HepG2 (cell line): ENCODE measurements at regions not wholly inside any gene's neighbourhood (a gene's known extent, or its start where the extent isn't known, plus 50 kb on each side); places are given as distances from the start of the nearest gene placed in this dataset.

Experiments used
- CEBPG ChIP-seq: IDR thresholded peaks from 2 replicates; pipeline ENCODE4 v1.6.1; 2016
- DR1 ChIP-seq: sonication (generic); formaldehyde crosslinking; IDR thresholded peaks from 2 replicates; pipeline ENCODE4 v1.8.0; 2021; ENCODE audit warnings: mild to moderate bottlenecking, missing genetic modification reagents, inconsistent platforms
- EHMT2 ChIP-seq: fragments of 200-600 bp; sonication (generic); IDR thresholded peaks from 2 replicates; pipeline ENCODE4 v1.7.0; 2017; ENCODE audit warnings: antibody characterized with exemption, low read depth, low read length, borderline replicate concordance
- HNF4G ChIP-seq, 2 experiments: sonication (generic) in 1 of 2; formaldehyde crosslinking in 1 of 2; IDR thresholded peaks; 2 replicates each; pipeline versions ENCODE4 v1.4.0 to v1.6.1; 2011 to 2020; ENCODE audit warnings: borderline replicate concordance in 2 of 2, low read depth in 2 of 2, mild to moderate bottlenecking in 2 of 2, low read length in 1 of 2, missing genetic modification reagents in 1 of 2, moderate library complexity in 1 of 2
- ISL2 ChIP-seq: sonication (generic); formaldehyde crosslinking; IDR thresholded peaks from 2 replicates; pipeline ENCODE4 v1.5.0; 2020; ENCODE audit warnings: missing genetic modification reagents
- MXI1 ChIP-seq: IDR thresholded peaks from 3 replicates; pipeline ENCODE4 v1.6.1; 2012; ENCODE audit warnings: low read depth, low read length, inconsistent platforms, borderline replicate concordance
- NFYC ChIP-seq: IDR thresholded peaks from 2 replicates; pipeline ENCODE4 v1.6.1; 2016; ENCODE audit warnings: missing genetic modification reagents, missing compliant biosample characterization
- REPIN1 ChIP-seq: sonication (generic); formaldehyde crosslinking; IDR thresholded peaks from 2 replicates; pipeline ENCODE4 v1.8.0; 2022; ENCODE audit warnings: missing genetic modification reagents, low read depth, mild to moderate bottlenecking, borderline replicate concordance
- SMAD1 ChIP-seq: sonication (generic); formaldehyde crosslinking; IDR thresholded peaks from 2 replicates; pipeline ENCODE4 v1.4.0; 2020; ENCODE audit warnings: missing genetic modification reagents, low read depth, mild to moderate bottlenecking, borderline replicate concordance
- SRSF9 ChIP-seq: fragments of 200-400 bp; formaldehyde crosslinking; IDR thresholded peaks from 2 replicates; pipeline ENCODE4 v1.6.1; 2018; ENCODE audit warnings: borderline replicate concordance, mild to moderate bottlenecking, low read depth, low read length; ENCODE audit not compliant: insufficient read depth, poor library complexity, severe bottlenecking
- THYN1 ChIP-seq: sonication (generic); formaldehyde crosslinking; IDR thresholded peaks from 2 replicates; pipeline ENCODE4 v1.8.1; 2023; ENCODE audit warnings: low read depth, mild to moderate bottlenecking, moderate library complexity, missing genetic modification reagents, borderline replicate concordance
- ZNF260 ChIP-seq: sonication (generic); formaldehyde crosslinking; IDR thresholded peaks from 2 replicates; pipeline ENCODE4 v1.4.0; 2020; ENCODE audit warnings: missing genetic modification reagents, low read depth, mild to moderate bottlenecking, borderline replicate concordance
- ZNF34 ChIP-seq: sonication (generic); formaldehyde crosslinking; IDR thresholded peaks from 2 replicates; pipeline ENCODE4 v1.4.0; 2020; ENCODE audit warnings: mild to moderate bottlenecking, missing genetic modification reagents, borderline replicate concordance
- ZNF382 ChIP-seq: sonication (generic); formaldehyde crosslinking; IDR thresholded peaks from 2 replicates; pipeline ENCODE4 v1.5.0; 2020; ENCODE audit warnings: missing genetic modification reagents, mild to moderate bottlenecking, borderline replicate concordance
- TF ChIP-seq, protein P1 (sequence below): sonication (generic); formaldehyde crosslinking; IDR thresholded peaks from 2 replicates; pipeline ENCODE4 v1.4.0; 2020; ENCODE audit warnings: missing genetic modification reagents
- TF ChIP-seq, protein P2 (sequence below): sonication (generic); formaldehyde crosslinking; IDR thresholded peaks from 2 replicates; pipeline ENCODE4 v1.4.0; 2020; ENCODE audit warnings: missing genetic modification reagents
- TF ChIP-seq, protein P3 (sequence below): sonication (generic); formaldehyde crosslinking; IDR thresholded peaks from 2 replicates; pipeline ENCODE4 v1.4.0; 2020; ENCODE audit warnings: missing genetic modification reagents, borderline replicate concordance
- TF ChIP-seq, protein P4 (sequence below): IDR thresholded peaks from 2 replicates; pipeline ENCODE4 v1.6.1; 2012; ENCODE audit warnings: inconsistent platforms
- TF ChIP-seq, protein P5 (sequence below): IDR thresholded peaks from 2 replicates; pipeline ENCODE4 v1.6.1; 2016

DNA sequence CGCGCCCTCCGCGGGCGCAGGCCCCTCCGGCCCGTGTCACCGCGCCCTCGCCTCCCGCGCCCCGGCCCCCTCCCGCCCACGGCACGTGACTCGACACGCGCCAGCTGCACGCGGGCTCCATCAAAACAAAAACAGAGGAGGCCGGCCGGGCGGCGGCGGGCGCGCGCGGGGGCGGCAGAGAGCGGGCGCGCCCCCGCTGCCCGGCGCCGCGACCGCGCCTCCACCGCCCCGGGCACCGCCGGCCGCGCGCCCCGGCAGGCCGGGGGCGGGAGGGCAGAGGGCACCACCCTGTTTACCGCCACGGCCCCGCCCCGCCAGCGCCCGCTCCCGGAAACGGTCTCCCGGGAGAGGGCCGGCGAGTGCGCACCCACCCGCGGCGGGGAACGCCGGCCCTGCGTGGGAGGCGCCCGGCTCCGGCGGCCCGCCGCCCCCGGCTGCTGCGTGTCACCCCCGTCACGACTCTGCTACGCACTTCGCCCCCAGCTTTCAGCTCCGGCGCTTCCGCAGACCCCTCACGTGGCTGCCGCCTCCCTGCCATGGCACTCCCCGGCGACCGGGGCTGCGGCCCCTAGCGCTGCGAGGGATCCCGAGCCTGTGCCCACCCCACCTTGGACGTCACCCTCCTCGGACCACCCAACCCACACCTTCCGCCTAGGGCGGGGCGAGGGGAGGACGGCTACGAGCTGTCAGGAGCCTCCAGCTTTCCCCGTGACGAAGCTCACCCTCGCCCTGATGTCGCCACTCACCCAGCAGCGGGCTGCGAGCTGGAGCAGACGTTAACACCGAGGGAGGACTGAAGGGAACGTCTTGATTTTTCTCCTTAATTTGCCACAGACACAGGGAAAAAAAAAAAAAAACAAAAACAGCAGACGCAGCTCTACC is 221.6 kb upstream of the MKLN1 start (continued):
- TF ChIP-seq, protein P1, sequence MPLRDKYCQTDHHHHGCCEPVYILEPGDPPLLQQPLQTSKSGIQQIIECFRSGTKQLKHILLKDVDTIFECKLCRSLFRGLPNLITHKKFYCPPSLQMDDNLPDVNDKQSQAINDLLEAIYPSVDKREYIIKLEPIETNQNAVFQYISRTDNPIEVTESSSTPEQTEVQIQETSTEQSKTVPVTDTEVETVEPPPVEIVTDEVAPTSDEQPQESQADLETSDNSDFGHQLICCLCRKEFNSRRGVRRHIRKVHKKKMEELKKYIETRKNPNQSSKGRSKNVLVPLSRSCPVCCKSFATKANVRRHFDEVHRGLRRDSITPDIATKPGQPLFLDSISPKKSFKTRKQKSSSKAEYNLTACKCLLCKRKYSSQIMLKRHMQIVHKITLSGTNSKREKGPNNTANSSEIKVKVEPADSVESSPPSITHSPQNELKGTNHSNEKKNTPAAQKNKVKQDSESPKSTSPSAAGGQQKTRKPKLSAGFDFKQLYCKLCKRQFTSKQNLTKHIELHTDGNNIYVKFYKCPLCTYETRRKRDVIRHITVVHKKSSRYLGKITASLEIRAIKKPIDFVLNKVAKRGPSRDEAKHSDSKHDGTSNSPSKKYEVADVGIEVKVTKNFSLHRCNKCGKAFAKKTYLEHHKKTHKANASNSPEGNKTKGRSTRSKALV (CRISPR knock-in tag) = 0 out of 2 replicates have a peak, but pooled peaks have one; percentile 44
- peak; percentile 69 for TF ChIP-seq ISL2 (CRISPR knock-in tag)
- no peak for TF ChIP-seq NFYC (CRISPR knock-in tag)
- no peak for TF ChIP-seq ZNF34 (CRISPR knock-in tag)
- TF ChIP-seq, protein P2, sequence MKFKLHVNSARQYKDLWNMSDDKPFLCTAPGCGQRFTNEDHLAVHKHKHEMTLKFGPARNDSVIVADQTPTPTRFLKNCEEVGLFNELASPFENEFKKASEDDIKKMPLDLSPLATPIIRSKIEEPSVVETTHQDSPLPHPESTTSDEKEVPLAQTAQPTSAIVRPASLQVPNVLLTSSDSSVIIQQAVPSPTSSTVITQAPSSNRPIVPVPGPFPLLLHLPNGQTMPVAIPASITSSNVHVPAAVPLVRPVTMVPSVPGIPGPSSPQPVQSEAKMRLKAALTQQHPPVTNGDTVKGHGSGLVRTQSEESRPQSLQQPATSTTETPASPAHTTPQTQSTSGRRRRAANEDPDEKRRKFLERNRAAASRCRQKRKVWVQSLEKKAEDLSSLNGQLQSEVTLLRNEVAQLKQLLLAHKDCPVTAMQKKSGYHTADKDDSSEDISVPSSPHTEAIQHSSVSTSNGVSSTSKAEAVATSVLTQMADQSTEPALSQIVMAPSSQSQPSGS = no peak
- no peak for TF ChIP-seq SRSF9
- TF ChIP-seq, protein P3, sequence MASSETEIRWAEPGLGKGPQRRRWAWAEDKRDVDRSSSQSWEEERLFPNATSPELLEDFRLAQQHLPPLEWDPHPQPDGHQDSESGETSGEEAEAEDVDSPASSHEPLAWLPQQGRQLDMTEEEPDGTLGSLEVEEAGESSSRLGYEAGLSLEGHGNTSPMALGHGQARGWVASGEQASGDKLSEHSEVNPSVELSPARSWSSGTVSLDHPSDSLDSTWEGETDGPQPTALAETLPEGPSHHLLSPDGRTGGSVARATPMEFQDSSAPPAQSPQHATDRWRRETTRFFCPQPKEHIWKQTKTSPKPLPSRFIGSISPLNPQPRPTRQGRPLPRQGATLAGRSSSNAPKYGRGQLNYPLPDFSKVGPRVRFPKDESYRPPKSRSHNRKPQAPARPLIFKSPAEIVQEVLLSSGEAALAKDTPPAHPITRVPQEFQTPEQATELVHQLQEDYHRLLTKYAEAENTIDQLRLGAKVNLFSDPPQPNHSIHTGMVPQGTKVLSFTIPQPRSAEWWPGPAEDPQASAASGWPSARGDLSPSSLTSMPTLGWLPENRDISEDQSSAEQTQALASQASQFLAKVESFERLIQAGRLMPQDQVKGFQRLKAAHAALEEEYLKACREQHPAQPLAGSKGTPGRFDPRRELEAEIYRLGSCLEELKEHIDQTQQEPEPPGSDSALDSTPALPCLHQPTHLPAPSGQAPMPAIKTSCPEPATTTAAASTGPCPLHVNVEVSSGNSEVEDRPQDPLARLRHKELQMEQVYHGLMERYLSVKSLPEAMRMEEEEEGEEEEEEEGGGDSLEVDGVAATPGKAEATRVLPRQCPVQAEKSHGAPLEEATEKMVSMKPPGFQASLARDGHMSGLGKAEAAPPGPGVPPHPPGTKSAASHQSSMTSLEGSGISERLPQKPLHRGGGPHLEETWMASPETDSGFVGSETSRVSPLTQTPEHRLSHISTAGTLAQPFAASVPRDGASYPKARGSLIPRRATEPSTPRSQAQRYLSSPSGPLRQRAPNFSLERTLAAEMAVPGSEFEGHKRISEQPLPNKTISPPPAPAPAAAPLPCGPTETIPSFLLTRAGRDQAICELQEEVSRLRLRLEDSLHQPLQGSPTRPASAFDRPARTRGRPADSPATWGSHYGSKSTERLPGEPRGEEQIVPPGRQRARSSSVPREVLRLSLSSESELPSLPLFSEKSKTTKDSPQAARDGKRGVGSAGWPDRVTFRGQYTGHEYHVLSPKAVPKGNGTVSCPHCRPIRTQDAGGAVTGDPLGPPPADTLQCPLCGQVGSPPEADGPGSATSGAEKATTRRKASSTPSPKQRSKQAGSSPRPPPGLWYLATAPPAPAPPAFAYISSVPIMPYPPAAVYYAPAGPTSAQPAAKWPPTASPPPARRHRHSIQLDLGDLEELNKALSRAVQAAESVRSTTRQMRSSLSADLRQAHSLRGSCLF (CRISPR knock-in tag) = no peak
- no peak for TF ChIP-seq REPIN1
- no peak for TF ChIP-seq SMAD1 (CRISPR knock-in tag)
- TF ChIP-seq THYN1 = no peak
- TF ChIP-seq, protein P4, sequence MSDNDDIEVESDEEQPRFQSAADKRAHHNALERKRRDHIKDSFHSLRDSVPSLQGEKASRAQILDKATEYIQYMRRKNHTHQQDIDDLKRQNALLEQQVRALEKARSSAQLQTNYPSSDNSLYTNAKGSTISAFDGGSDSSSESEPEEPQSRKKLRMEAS = peak; percentile 87
- TF ChIP-seq MXI1 = peak; percentile 73; the same call in 1 of the 3 replicates
- TF ChIP-seq DR1 (CRISPR knock-in tag) = 0 out of 2 replicates have a peak, but pooled peaks have one; percentile 35
- TF ChIP-seq ZNF260 (CRISPR knock-in tag) = no peak
- no peak for TF ChIP-seq EHMT2
- no peak for TF ChIP-seq CEBPG (CRISPR knock-in tag)
- TF ChIP-seq, protein P5, sequence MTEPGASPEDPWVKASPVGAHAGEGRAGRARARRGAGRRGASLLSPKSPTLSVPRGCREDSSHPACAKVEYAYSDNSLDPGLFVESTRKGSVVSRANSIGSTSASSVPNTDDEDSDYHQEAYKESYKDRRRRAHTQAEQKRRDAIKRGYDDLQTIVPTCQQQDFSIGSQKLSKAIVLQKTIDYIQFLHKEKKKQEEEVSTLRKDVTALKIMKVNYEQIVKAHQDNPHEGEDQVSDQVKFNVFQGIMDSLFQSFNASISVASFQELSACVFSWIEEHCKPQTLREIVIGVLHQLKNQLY = no peak; the same call in 1 of the 2 replicates
- TF ChIP-seq ZNF382 (CRISPR knock-in tag) = no peak
- TF ChIP-seq HNF4G (IDR thresholded peaks at IDR 0.05; ENCODE audit: borderline replicate concordance, low read depth, low read length) = no peak
- TF ChIP-seq HNF4G (CRISPR knock-in tag; IDR thresholded peaks at IDR 0.05; ENCODE audit: borderline replicate concordance, low read depth) = no peak
